ENCODE measurements at regions not wholly inside any gene's neighbourhood (a gene's known extent, or its start where the extent isn't known, plus 50 kb on each side); places are given as distances from the start of the nearest gene placed in this dataset.

GRCh38 chr13:65892859-65893258 lies 1337.3 kb downstream of the PCDH9 start (continued):
- TF ChIP-seq PAXIP1 (CRISPR knock-in tag; conservative IDR thresholded peaks at IDR 0.05) = no peak
- TF ChIP-seq FOXA3 (CRISPR knock-in tag; IDR thresholded peaks at IDR 0.05) = no peak
- TF ChIP-seq NR2F6 (IDR thresholded peaks at IDR 0.05) = no peak
- TF ChIP-seq NR2F6 (CRISPR knock-in tag; IDR thresholded peaks at IDR 0.05) = no peak
- TF ChIP-seq ZSCAN21 (CRISPR knock-in tag; IDR thresholded peaks at IDR 0.05; ENCODE audit: borderline replicate concordance) = no peak

GRCh38 chr13:65889368-65889767 lies 1340.8 kb downstream of the PCDH9 start:
- no peaks in the 10 kb centered on the region for H3K9me3 ChIP-seq (ENCODE audit: low read length)
- in situ Hi-C loops (cut with HindIII; ENCODE audit: extremely low pct_ligation_motif_present, low pct_unique_long_range_greater_than_20kb) = no loop called here
- FAIRE-seq (no peak), ATAC-seq (no peak), DNase-seq (ENCODE audit: low spot score) (no peak)
- no peaks in the 10 kb centered on the region for H3K27me3 ChIP-seq (ENCODE audit: control insufficient read depth in 1 of 2, insufficient read depth in 2 of 2, low read length in 2 of 2)
- H3K4me3 ChIP-seq (replicated peaks in 1 of 3; ENCODE audit: insufficient read depth in 1 of 3, low read depth in 2 of 3, low read length in 3 of 3) = no peak overlapping the region
- no peak overlapping the region for H3K27ac ChIP-seq (ENCODE audit: extremely low read length, insufficient read depth, low read length)
- H3K36me3 ChIP-seq (replicated peaks in 1 of 2; ENCODE audit: control insufficient read depth in 1 of 2, insufficient read depth in 2 of 2, low read length in 2 of 2) = no peaks in the 10 kb centered on the region
- intact Hi-C loops (cut with micrococcal nuclease; ENCODE audit: unreplicated experiment) = no loop called here
- H2AFZ ChIP-seq (ENCODE audit: low read length) = no peak overlapping the region
- 26% methylated on average over 5 of the region's 5 CpGs for WGBS (ENCODE audit: low lambda C conversion rate)
- no peaks in the 10 kb centered on the region for H4K20me1 ChIP-seq (ENCODE audit: insufficient read depth, low read length)
- H3K4me1 ChIP-seq (ENCODE audit: insufficient read depth, low read length) = no peaks in the 10 kb centered on the region
- BruUV-seq (replicated peaks) = no TSS peak
- ChIA-PET POLR2A (no interaction called here), CTCF (ENCODE audit: low intra/inter-chr PET ratio, low total read pairs) (no interaction called here)
- H3K4me2 ChIP-seq (ENCODE audit: low read depth, low read length) = no peak overlapping the region
- H3K9ac ChIP-seq (ENCODE audit: insufficient read depth, low read depth, low read length) = no peak overlapping the region
- H3K79me2 ChIP-seq (ENCODE audit: insufficient read depth, low read length) = no peaks in the 10 kb centered on the region
- TF ChIP-seq ZNF768 (CRISPR knock-in tag; IDR thresholded peaks at IDR 0.05) = no peak
- TF ChIP-seq NRL (CRISPR knock-in tag; IDR thresholded peaks at IDR 0.05; ENCODE audit: borderline replicate concordance) = no peak
- no peak for TF ChIP-seq ZBTB20 (CRISPR knock-in tag; IDR thresholded peaks at IDR 0.05; ENCODE audit: borderline replicate concordance, low read depth)
- no peak for TF ChIP-seq KLF13 (CRISPR knock-in tag; IDR thresholded peaks at IDR 0.05)
- TF ChIP-seq ZNF274 (CRISPR knock-in tag; IDR thresholded peaks at IDR 0.05) = no peak
- no peak for TF ChIP-seq MYC (CRISPR knock-in tag; IDR thresholded peaks at IDR 0.05; ENCODE audit: borderline replicate concordance)
- TF ChIP-seq CREB1 (IDR thresholded peaks at IDR 0.05) = no peak
- TF ChIP-seq CREB1 (CRISPR knock-in tag; IDR thresholded peaks at IDR 0.05) = no peak
- no peak for TF ChIP-seq ZNF451 (CRISPR knock-in tag; IDR thresholded peaks at IDR 0.05)
- TF ChIP-seq ZNF607 (CRISPR knock-in tag; IDR thresholded peaks at IDR 0.05; ENCODE audit: borderline replicate concordance) = no peak
- TF ChIP-seq ZFP36 (IDR thresholded peaks at IDR 0.05; ENCODE audit: borderline replicate concordance, low read depth, low read length, partially characterized antibody) = no peak
- no peak for TF ChIP-seq ZMYM3 (CRISPR knock-in tag; IDR thresholded peaks at IDR 0.05)
- no peak for TF ChIP-seq HNF1B (CRISPR knock-in tag; IDR thresholded peaks at IDR 0.05)
- no peak for TF ChIP-seq SIX4 (CRISPR knock-in tag; IDR thresholded peaks at IDR 0.05)
- no peak for TF ChIP-seq ZNF143 (CRISPR knock-in tag; IDR thresholded peaks at IDR 0.05)
- no peak for TF ChIP-seq ZNF598 (CRISPR knock-in tag; IDR thresholded peaks at IDR 0.05; ENCODE audit: borderline replicate concordance)
- TF ChIP-seq TFDP2 (CRISPR knock-in tag; IDR thresholded peaks at IDR 0.05) = no peak
